ENCODE measurements at regions not wholly inside any gene's neighbourhood (a gene's known extent, or its start where the extent isn't known, plus 50 kb on each side); places are given as distances from the start of the nearest gene placed in this dataset.
A peak's percentile ranks its signal among the peaks of the same experiment; 100 is the strongest.

DNA sequence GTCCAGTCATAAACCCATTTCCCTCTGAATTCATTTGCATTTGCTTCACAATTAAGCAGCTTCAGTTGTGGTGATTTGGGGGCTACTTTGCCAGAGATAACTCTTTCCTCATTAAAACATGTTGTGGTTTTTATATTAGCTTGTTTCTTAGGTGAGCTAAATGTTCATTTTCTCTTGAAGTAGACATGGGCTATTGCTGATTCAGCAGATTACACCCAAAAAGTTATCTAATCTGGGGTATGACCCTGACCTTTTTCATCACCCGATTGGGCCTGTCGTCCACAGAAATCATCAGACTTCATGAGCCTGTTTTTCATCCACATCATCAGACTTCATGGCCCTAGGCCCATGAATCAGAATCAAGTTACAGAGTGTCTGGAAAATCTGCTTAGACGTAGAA is 97.5 kb upstream of the KLHL25 start:
- TF ChIP-seq, protein P1, sequence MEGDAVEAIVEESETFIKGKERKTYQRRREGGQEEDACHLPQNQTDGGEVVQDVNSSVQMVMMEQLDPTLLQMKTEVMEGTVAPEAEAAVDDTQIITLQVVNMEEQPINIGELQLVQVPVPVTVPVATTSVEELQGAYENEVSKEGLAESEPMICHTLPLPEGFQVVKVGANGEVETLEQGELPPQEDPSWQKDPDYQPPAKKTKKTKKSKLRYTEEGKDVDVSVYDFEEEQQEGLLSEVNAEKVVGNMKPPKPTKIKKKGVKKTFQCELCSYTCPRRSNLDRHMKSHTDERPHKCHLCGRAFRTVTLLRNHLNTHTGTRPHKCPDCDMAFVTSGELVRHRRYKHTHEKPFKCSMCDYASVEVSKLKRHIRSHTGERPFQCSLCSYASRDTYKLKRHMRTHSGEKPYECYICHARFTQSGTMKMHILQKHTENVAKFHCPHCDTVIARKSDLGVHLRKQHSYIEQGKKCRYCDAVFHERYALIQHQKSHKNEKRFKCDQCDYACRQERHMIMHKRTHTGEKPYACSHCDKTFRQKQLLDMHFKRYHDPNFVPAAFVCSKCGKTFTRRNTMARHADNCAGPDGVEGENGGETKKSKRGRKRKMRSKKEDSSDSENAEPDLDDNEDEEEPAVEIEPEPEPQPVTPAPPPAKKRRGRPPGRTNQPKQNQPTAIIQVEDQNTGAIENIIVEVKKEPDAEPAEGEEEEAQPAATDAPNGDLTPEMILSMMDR (IDR thresholded peaks at IDR 0.05) = no peak
- FAIRE-seq (no peak), DNase-seq (no peak), ATAC-seq (no peak)
- no peak overlapping the region for H3K27ac ChIP-seq
- WGBS, 2 donors = 36 to 37% methylated on average over 3 of the region's 3 CpGs
- H3K4me3 ChIP-seq = no peak overlapping the region
- H3K36me3 ChIP-seq = no peaks in the 10 kb centered on the region
- intact Hi-C loops (cut with DNase I) = no loop called here
- no peaks in the 10 kb centered on the region for H3K4me1 ChIP-seq
- no peaks in the 10 kb centered on the region for H3K9me3 ChIP-seq
- H3K27me3 ChIP-seq = no peaks in the 10 kb centered on the region

DNA sequence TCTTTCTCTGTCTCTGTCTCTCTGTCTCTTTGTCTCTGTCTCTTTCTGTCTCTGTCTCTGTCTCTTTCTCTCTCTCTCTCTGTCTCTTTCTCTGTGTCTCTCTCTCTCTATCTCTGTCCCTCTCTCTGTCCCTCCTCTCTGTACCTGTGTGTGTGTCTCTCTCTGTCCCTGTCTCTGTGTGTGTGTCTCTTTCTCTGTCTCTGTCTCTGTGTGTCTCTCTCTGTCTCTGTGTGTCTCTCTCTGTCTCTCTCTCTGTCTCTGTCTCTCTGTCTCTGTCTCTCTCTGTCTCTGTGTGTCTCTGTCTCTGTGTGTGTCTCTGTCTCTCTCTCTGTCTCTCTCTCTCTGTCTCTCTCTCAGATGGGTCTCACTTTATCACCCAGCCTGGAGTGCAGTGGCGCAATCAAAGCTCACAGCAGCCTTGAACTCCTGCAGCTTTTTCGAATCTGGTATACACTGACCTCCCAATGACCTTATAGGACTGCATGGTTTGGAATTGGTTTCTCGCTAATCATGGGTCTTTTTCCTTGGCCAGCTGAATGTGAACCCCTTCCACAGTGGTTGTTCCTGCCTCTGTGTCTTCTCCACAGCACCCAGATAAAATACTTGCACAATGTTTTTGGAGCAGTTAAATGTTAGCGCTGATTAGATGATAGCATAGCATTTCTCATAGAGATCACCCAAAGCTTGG is 102.6 kb upstream of the KLHL25 start:
- intact Hi-C loops (cut with DNase I) = no loop called here
- TF ChIP-seq, protein P1 (IDR thresholded peaks at IDR 0.05) = no peak
- H3K4me3 ChIP-seq = no peak overlapping the region
- DNase-seq (no peak), FAIRE-seq (no peak), ATAC-seq (no peak)
- no peaks in the 10 kb centered on the region for H3K4me1 ChIP-seq
- WGBS, 2 donors = 46 to 48% methylated on average over 4 of the region's 4 CpGs
- H3K36me3 ChIP-seq = no peaks in the 10 kb centered on the region
- H3K27ac ChIP-seq = no peak overlapping the region
- H3K9me3 ChIP-seq = no peaks in the 10 kb centered on the region
- no peaks in the 10 kb centered on the region for H3K27me3 ChIP-seq

DNA sequence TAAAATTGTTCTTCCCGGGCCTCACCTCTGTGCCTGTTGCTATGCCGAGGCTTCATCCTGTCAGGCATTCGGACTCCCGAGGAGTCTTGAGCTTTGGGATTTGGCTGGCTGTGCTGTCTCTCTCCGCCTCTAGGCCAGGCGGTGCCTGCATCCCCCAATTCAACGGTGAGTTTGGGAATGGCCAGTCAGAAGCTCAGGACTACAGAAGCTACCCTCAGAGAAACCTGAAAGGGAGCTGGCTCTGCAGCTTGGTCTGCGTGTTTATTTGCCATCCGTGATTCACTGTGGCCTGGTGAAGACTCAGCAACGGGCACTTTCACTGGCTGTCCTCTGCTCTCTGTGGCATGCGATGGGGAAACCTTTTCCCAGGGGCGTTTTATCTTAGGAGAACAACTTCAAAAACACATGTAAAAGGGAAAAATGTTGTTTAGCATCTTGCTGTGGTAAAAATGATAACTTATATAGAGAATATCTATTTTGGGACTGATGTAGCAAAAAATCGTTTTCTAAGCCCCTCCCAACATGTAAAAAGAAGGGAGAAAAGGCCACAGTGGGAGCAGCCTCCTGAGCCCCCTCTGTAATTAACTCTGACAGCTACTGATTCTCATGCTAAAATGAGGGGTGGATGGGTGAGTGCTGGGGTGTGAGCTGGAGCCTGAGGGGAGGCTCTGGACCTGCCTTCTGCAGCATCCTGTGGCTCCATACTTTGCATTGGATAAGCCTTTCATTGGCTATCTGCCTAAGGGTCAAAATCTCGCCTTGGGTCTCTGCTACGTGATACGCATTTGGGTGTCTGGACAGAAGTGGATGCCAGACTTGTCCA is 103.4 kb upstream of the KLHL25 start:
- FAIRE-seq (no peak), DNase-seq (no peak), ATAC-seq (no peak)
- WGBS, 2 donors = 43 to 44% methylated on average over 16 of the region's 16 CpGs
- no peaks in the 10 kb centered on the region for H3K27me3 ChIP-seq
- intact Hi-C loops (cut with DNase I) = no loop called here
- no peaks in the 10 kb centered on the region for H3K9me3 ChIP-seq
- TF ChIP-seq, protein P1 (IDR thresholded peaks at IDR 0.05) = no peak
- no peaks in the 10 kb centered on the region for H3K4me1 ChIP-seq
- H3K4me3 ChIP-seq = no peak overlapping the region
- H3K27ac ChIP-seq = no peak overlapping the region
- no peaks in the 10 kb centered on the region for H3K36me3 ChIP-seq

DNA sequence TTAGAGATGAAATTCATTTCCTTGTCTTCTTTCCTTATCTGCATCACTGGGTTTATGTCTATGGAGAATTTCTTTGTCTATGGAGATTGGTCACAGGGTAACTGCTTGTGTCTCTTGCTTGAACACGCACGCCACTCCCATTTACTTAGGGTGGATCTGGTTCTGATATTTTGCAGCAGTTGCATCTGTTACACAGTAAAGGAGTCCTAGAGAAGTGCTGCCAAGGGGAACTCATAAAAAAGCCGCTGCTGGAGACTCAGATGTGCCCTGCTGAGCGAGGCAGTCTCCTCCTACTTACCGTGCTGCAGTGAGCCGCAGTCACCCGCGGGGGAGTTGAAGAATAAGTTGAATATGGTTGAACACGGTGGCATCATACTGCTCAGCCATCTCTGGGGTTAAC is 105.2 kb upstream of the KLHL25 start:
- H3K4me3 ChIP-seq = no peak overlapping the region
- H3K27ac ChIP-seq = no peak overlapping the region
- no peaks in the 10 kb centered on the region for H3K9me3 ChIP-seq
- intact Hi-C loops (cut with DNase I) = no loop called here
- ATAC-seq = peak in 1 of 4 donors; percentile 42
- no peaks in the 10 kb centered on the region for H3K4me1 ChIP-seq
- 38 to 39% methylated on average over 9 of the region's 9 CpGs for WGBS, 2 donors
- no peaks in the 10 kb centered on the region for H3K27me3 ChIP-seq
- DNase-seq = no peak
- FAIRE-seq = no peak
- no peaks in the 10 kb centered on the region for H3K36me3 ChIP-seq
- TF ChIP-seq, protein P1 (IDR thresholded peaks at IDR 0.05) = no peak

Measured in pancreas (tissue), 10 donors.